Fibroblast of lung (primary cell): ENCODE measurements at regions not wholly inside any gene's neighbourhood (a gene's known extent, or its start where the extent isn't known, plus 50 kb on each side); places are given as distances from the start of the nearest gene placed in this dataset.

Source experiments
- DNase-seq, 2 donors: peaks; one replicate each; pipeline versions ENCODE4 v3.0.0 to v3.0.0-alpha.2; 2010; ENCODE audit warnings: low read depth in 2 of 2
- H2AFZ ChIP-seq: 2 replicates; pipeline ENCODE4 v1.5.1; 2012; ENCODE audit warnings: low read length, control low read depth, inconsistent platforms
- H3K27ac ChIP-seq: 2 replicates; pipeline ENCODE4 v1.5.1; 2011; ENCODE audit warnings: low read length, control low read depth; ENCODE audit not compliant: insufficient read depth
- H3K27me3 ChIP-seq: 2 replicates; pipeline ENCODE4 v1.5.1; 2011; ENCODE audit warnings: mild to moderate bottlenecking, low read length; ENCODE audit not compliant: control insufficient read depth, insufficient read depth
- H3K36me3 ChIP-seq: 2 replicates; pipeline ENCODE4 v1.5.1; 2011; ENCODE audit warnings: low read length; ENCODE audit not compliant: control insufficient read depth, insufficient read depth
- H3K4me1 ChIP-seq: 2 replicates; pipeline ENCODE4 v1.5.1; 2011; ENCODE audit warnings: low read length; ENCODE audit not compliant: control insufficient read depth, insufficient read depth; ENCODE audit errors: extremely low read depth
- H3K4me2 ChIP-seq: 2 replicates; pipeline ENCODE4 v1.5.1; 2011; ENCODE audit warnings: low read length, control low read depth; ENCODE audit not compliant: insufficient read depth; ENCODE audit errors: extremely low read depth
- H3K4me3 ChIP-seq, 4 experiments: fragments of 200-600 bp in 1 of 4; sonication (generic) in 1 of 4; replicated peaks in 1 of 4; 2 replicates each; pipeline ENCODE4 v1.5.1; 2011 to 2016; ENCODE audit warnings: low read length in 4 of 4, low read depth in 3 of 4, mild to moderate bottlenecking in 3 of 4, control low read depth in 2 of 4, inconsistent platforms in 1 of 4, mixed read lengths in 1 of 4; ENCODE audit not compliant: insufficient read depth in 1 of 4; ENCODE audit errors: control extremely low read depth in 1 of 4
- H3K79me2 ChIP-seq: 2 replicates; pipeline ENCODE4 v1.5.1; 2012; ENCODE audit warnings: mild to moderate bottlenecking, low read length, inconsistent platforms; ENCODE audit not compliant: control insufficient read depth, insufficient read depth
- H3K9ac ChIP-seq: 2 replicates; pipeline ENCODE4 v1.5.1; 2011; ENCODE audit warnings: mild to moderate bottlenecking, low read length, control low read depth; ENCODE audit not compliant: insufficient read depth
- H3K9me3 ChIP-seq: 2 replicates; pipeline ENCODE4 v1.5.1; 2012; ENCODE audit warnings: low read depth, low read length; ENCODE audit not compliant: control insufficient read depth, insufficient read depth
- H4K20me1 ChIP-seq: 2 replicates; pipeline ENCODE4 v1.5.1; 2011; ENCODE audit warnings: low read length; ENCODE audit not compliant: control insufficient read depth, insufficient read depth; ENCODE audit errors: extremely low read depth
- EZH2 ChIP-seq: IDR thresholded peaks from 2 replicates; pipeline ENCODE4 v1.5.1; 2012; ENCODE audit warnings: low read length, control low read depth, mild to moderate bottlenecking; ENCODE audit errors: missing control alignments
- TF ChIP-seq, protein P1 (sequence below), 2 donors: IDR thresholded peaks in 1 of 2; conservative IDR thresholded peaks in 1 of 2; 1 replicate in 1 of 2; 2 replicates in 1 of 2; pipeline ENCODE4 v1.5.1; 2011 to 2012; ENCODE audit warnings: low read length in 2 of 2, control low read depth in 1 of 2, inconsistent platforms in 1 of 2, low read depth in 1 of 2, mild to moderate bottlenecking in 1 of 2

DNA sequence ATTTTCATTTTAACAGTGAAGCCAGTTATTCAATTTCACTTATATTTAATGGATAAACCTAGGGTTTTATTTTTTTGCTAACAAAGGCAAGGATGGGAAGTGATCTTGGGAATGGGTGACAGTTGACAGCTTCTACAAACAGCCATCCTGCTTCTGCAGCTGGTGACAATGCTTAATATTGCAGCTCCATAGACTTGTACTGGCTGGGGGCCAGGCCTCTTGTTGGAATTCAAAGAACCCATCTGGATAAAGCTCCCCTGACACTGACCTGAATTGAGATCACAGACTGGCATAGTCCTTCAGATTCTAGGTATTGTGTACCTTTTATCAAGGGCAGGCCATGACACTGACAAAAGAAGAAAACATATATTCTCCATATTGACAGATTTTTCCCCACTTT lies 664.6 kb upstream of the FOXG1 start:
- Histone ChIP-seq H3K36me3 (no peaks in the 10 kb centered on the region), H2AFZ (no peak overlapping the region), H3K9me3 (no peaks in the 10 kb centered on the region), H3K4me2 (no peak overlapping the region), H4K20me1 (no peaks in the 10 kb centered on the region), H3K4me3 (no peak overlapping the region), H3K27me3 (no peaks in the 10 kb centered on the region), H3K27ac (no peak overlapping the region), H3K79me2 (no peaks in the 10 kb centered on the region), H3K9ac (no peak overlapping the region), H3K4me1 (no peaks in the 10 kb centered on the region)
- no peak for TF ChIP-seq EZH2
- TF ChIP-seq, protein P1, sequence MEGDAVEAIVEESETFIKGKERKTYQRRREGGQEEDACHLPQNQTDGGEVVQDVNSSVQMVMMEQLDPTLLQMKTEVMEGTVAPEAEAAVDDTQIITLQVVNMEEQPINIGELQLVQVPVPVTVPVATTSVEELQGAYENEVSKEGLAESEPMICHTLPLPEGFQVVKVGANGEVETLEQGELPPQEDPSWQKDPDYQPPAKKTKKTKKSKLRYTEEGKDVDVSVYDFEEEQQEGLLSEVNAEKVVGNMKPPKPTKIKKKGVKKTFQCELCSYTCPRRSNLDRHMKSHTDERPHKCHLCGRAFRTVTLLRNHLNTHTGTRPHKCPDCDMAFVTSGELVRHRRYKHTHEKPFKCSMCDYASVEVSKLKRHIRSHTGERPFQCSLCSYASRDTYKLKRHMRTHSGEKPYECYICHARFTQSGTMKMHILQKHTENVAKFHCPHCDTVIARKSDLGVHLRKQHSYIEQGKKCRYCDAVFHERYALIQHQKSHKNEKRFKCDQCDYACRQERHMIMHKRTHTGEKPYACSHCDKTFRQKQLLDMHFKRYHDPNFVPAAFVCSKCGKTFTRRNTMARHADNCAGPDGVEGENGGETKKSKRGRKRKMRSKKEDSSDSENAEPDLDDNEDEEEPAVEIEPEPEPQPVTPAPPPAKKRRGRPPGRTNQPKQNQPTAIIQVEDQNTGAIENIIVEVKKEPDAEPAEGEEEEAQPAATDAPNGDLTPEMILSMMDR (conservative IDR thresholded peaks at IDR 0.05 in 1 of 2, IDR thresholded peaks at IDR 0.05 in 1 of 2; ENCODE audit: low read depth in 1 of 2, low read length in 2 of 2): no peak
- DNase-seq: peak in 1 of 2 donors; percentile 3

DNA sequence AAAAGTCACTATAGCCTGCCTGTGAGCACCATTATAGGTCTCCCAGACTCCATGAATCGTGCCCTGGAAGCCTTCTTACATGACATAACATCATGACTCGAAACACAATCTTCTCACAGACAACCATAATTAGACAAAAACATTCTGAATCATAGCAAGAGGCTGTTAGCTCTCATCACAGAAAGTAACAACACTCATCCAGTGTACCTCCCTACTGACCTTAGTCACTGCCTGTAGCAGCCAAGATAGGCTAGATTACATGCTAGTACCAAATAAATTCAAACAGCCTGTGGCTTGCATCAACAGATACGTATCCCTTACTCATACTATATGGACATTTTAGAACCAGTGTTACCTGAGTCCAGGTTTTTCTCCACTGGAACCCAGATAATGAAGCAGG lies 663.8 kb upstream of the FOXG1 start:
- TF ChIP-seq, protein P1 (conservative IDR thresholded peaks at IDR 0.05 in 1 of 2, IDR thresholded peaks at IDR 0.05 in 1 of 2; ENCODE audit: low read depth in 1 of 2, low read length in 2 of 2): no peak
- TF ChIP-seq EZH2: no peak
- DNase-seq: peak in 1 of 2 donors; percentile 63

DNA sequence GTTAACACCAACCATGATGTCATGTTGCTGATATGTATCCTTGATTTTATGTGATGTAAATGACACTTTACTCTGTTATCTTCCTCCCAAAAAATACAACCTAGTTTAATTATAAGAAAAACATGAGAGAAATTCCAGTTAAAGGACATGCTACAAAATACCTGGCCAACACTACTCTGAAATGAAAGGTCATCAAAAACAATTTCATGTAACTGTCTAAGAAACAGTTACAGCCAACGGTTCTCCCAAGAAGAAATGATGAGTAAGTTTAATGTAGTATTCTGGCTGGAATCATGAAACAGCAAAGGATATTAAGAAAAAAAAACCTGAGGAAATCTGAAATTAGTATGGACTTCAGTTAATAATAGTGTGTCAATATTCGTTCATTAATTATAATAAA lies 653.3 kb upstream of the FOXG1 start:
- Histone ChIP-seq H3K79me2 (no peaks in the 10 kb centered on the region), H3K4me1 (no peaks in the 10 kb centered on the region), H4K20me1 (no peaks in the 10 kb centered on the region)

More for the DNA sequence above, 663.8 kb upstream of the FOXG1 start:
- Histone ChIP-seq H3K9ac (no peak overlapping the region), H3K4me2 (no peak overlapping the region), H3K36me3 (no peaks in the 10 kb centered on the region), H3K4me1 (no peaks in the 10 kb centered on the region), H3K4me3 (no peak overlapping the region), H4K20me1 (no peaks in the 10 kb centered on the region), H3K27me3 (no peaks in the 10 kb centered on the region), H3K79me2 (no peaks in the 10 kb centered on the region), H2AFZ (no peak overlapping the region), H3K27ac (no peak overlapping the region), H3K9me3 (no peaks in the 10 kb centered on the region)

More for the DNA sequence above, 653.3 kb upstream of the FOXG1 start:
- no peak overlapping the region for H3K9ac ChIP-seq
- no peak overlapping the region for H3K27ac ChIP-seq
- no peak overlapping the region for H2AFZ ChIP-seq
- no peaks in the 10 kb centered on the region for H3K36me3 ChIP-seq
- no peaks in the 10 kb centered on the region for H3K9me3 ChIP-seq
- no peak for DNase-seq
- H3K4me3 ChIP-seq: no peak overlapping the region
- TF ChIP-seq EZH2: no peak
- TF ChIP-seq, protein P1 (conservative IDR thresholded peaks at IDR 0.05 in 1 of 2, IDR thresholded peaks at IDR 0.05 in 1 of 2; ENCODE audit: low read depth in 1 of 2, low read length in 2 of 2): no peak
- H3K4me2 ChIP-seq: no peak overlapping the region
- no peaks in the 10 kb centered on the region for H3K27me3 ChIP-seq
